Fibroblast of skin of left quadriceps (primary cell): ENCODE measurements at regions not wholly inside any gene's neighbourhood (a gene's known extent, or its start where the extent isn't known, plus 50 kb on each side); places are given as distances from the start of the nearest gene placed in this dataset.

Experiments used
- DNase-seq, 2 experiments: peaks; one replicate each; pipeline ENCODE4 v3.0.0-alpha.2; 2013; ENCODE audit warnings: low read depth in 2 of 2

GRCh38 chr6:150537491-150537890, 62.2 kb upstream of the PLEKHG1 start:
- no peak for DNase-seq

DNA sequence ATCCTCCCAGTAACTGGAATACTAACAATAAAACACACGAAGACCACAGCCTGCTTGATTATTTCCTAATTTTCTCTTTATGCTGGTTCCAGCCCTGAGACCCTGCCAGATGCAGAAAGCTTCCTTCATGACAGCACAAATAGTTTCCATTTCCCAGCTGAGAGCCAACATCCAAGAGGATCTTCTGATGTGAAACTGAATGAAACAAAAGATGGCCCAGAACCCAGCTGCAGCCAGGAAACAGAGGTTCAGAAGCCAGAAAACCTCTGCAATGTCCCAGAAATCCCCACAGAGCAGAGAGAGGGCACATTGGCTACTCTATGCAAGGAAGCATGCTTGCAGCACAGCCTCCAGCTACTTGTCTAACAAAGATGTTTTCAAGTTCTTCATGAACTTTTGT, 61.8 kb upstream of the PLEKHG1 start:
- DNase-seq, result no peak

GRCh38 chr6:150539111-150539510, 60.6 kb upstream of the PLEKHG1 start:
- no peak for DNase-seq

DNA sequence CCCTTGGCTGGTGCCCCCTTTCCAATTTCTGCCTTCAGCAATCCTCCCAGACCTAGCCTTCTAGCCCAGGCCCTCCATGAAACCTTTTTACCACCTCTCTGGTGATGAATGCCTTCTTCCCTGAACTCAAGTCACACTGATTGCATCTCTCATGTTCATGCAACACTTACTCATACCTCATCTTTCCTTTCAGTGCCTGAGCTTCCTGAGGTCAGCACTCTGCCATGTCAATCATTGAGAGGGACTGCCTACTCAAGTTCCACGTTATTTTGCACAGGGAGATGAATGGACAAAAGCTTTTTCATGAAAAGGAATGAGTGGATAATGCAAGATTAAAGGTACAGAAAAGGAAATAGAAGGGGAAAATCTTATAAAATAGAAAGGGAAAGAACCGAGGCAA, 60.1 kb upstream of the PLEKHG1 start:
- DNase-seq, result no peak

DNA sequence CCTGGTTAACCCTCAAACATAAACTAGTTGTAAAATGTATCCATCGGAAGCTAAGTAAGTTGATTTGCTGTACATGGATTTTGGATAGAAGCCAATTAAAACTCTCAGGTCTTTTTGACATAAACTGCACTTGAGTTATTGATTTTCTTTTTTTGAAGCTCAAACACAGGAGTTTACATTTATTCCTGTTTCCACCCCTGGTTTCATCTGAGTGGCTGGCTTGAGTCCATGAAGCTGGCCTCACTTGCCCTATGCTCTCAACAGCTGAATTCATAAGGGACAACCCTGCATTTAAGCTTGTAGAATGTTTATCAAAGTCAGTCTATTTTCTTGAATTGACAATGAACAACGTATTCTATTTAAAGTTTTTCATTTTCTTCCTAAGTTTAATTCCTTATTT, 58.1 kb upstream of the PLEKHG1 start:
- DNase-seq, result no peak

GRCh38 chr6:150543178-150543577, 56.5 kb upstream of the PLEKHG1 start:
- DNase-seq, result no peak

DNA sequence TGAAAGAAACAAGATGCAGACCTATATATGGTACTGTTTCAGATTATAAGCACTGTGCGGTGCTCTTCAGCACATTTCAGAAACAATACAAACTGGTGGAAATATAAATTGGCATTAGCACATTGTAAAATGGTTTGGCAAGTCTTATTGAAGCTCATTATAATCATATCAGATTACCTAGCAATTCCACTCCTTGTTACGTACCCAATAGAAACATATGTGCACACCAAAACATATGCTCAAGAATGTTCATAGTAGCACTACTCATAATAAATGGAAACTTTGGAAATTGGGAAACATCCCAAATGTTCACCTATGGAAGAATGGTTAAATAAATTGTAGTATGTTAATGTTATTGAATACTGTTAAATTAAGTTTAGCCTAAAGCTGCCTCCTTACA, 54.9 kb upstream of the PLEKHG1 start:
- DNase-seq, result no peak

- no peak for DNase-seq
These were observed 53.2 kb upstream of the PLEKHG1 start for GRCh38 chr6:150546457-150546856.

DNA sequence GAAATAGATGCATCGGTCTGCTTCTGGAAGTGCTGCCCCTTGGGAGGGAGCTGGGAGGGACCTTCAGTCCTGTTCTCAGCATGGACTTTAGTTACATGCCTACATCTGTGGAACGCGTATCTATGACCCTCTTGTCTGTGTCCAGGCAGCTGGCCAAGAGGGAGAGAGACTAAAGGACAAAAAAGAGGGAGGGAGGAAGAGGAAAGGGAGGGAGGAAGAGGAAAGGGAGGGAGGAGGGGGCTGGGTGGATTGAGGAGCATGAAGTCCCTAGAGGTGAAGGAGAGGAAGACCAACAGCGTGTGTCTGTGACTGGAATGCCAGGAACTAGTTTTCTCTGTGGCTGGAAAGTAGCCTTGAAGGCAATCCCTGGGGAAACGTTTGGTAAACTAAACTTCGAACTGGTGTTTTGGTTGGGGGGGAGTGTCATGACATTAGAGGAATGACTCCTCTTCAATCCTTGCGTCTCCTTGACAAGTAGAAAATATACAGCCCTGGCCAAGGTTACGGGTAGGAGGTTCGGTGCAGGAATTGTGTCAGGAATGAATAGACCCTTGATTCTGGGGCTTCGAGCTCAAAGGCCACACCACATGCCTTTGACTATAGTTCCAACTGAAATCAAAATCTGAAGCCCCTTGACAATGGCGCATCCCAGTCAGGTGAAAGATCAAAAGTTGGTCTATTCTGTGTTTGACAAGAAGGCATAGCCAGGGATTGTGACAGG, 52.0 kb upstream of the PLEKHG1 start:
- no peak for DNase-seq

DNA sequence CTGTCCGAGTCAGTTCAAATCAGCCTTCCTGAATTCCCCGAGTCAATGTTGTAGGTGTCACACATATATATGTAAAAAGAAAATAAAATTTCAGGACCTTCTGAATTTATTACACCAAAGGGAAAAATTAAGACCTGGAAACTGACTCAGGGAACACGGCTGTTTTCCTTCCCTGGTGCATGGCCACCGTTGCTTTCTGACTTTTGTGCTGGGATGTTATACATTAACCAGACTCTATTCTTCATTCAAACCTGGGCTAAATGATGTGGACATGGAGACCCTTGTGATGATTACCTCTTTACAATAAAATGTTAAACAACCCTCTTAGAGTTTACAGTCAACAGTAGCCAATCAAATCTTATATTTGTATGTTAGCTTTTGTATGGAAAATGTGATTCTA, 51.4 kb upstream of the PLEKHG1 start:
- no peak for DNase-seq

- DNase-seq, result no peak
These were observed 50.7 kb upstream of the PLEKHG1 start for GRCh38 chr6:150549007-150549406.

DNA sequence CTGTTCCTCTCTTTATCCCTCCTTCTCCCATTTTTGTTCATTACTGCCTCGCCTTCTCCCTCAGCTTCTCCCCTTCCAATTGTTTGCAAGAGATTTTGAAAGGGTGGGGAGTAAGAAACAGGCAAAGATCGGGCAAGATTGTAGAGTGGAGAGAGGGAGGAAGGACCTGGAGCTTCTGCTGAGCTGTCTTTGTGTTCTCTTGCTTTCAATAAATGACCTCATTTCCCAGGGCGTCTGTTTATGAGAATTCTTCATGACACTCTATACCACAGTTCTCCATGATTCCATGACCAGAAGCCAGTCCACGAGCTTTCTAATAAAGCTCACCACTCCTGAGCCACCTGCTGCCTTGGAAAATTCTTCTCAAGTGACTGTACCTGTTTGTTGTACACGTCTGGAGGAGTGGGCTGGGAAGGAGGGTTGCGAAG, 50.0 kb upstream of the PLEKHG1 start:
- DNase-seq, result no peak
